ENCODE measurements at regions not wholly inside any gene's neighbourhood (a gene's known extent, or its start where the extent isn't known, plus 50 kb on each side); places are given as distances from the start of the nearest gene placed in this dataset.

GRCh38 chr13:40127925-40128324 is 472.5 kb downstream of the COG6 start:
- DNase-seq: no peak
- H3K27me3 ChIP-seq (replicated peaks; ENCODE audit: control insufficient read depth, insufficient read depth, low read length): peaks cover 2% of the 10 kb centered on the region; the same call in 1 of the 2 replicates
- Mint-ChIP-seq H3K36me3 (ENCODE audit: insufficient read depth, unreplicated experiment) (no peaks in the 10 kb centered on the region), H3K4me3 (ENCODE audit: unreplicated experiment) (no peak overlapping the region), H3K4me1 (ENCODE audit: low read depth, unreplicated experiment) (no peaks in the 10 kb centered on the region), H3K27me3 (ENCODE audit: insufficient read depth, unreplicated experiment) (no peaks in the 10 kb centered on the region), H3K27ac (ENCODE audit: unreplicated experiment) (no peak overlapping the region), H3K9me3 (ENCODE audit: unreplicated experiment) (no peaks in the 10 kb centered on the region)
- no peaks in the 10 kb centered on the region for H3K9me3 ChIP-seq
- no peak overlapping the region for H3K4me3 ChIP-seq (ENCODE audit: low read depth, low read length)
- H3K4me1 ChIP-seq: no peaks in the 10 kb centered on the region
- TF ChIP-seq CTCF (IDR thresholded peaks at IDR 0.05; ENCODE audit: insufficient read depth in 1 of 2, low read depth in 1 of 2, low read length in 1 of 2, severe bottlenecking in 1 of 2, unreplicated experiment in 1 of 2): no peak
- ChIA-PET POLR2A (no interaction called here), CTCF (no interaction called here)
- BruUV-seq (replicated peaks): no TSS peak
- no peaks in the 10 kb centered on the region for H3K36me3 ChIP-seq (ENCODE audit: control insufficient read depth, insufficient read depth, low read length)
- intact Hi-C loops (cut with micrococcal nuclease; ENCODE audit: unreplicated experiment): no loop called here

GRCh38 chr13:40129467-40129866 is 474.0 kb downstream of the COG6 start:
- POLR2A ChIA-PET: no interaction called here

DNA sequence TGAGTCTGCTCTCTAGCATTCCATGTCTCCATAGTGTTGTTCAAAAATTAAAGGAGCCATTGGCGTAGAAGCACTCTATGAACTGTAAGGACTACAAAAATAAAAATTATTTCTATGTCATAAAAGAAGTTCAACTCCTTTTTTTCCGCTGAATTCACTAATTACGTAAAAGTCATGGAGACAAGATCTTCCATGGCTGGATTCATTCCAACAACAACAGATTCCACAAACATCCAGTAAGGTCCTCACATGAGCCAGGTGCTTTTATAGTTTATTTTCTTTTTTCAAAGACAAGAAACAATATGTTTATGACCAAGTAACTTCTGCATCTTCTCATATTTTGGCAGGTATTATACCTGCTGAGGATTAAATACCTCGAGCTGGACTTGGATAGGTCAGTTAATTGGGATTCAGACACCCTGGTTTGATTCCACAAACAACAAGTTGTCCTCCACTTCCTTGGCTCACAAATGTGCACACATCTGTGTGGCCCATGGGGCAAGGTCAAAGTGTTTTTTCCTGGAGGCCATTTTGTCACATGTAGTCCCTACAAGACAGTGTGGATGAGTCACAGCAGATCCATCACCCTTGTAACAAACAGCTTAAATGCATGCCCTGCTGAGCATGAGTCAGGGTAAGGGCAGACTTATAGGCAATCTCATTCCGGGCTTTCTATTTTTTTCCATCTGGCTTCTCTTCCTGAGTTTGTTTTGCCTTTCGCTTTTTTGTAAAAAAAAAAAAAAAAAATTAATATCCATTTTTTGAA is 475.6 kb downstream of the COG6 start:
- DNase-seq: no peak
- no peaks in the 10 kb centered on the region for H3K9me3 ChIP-seq
- H3K27me3 ChIP-seq (replicated peaks; ENCODE audit: control insufficient read depth, insufficient read depth, low read length): peaks cover 1% of the 10 kb centered on the region; the same call in 1 of the 2 replicates
- no peaks in the 10 kb centered on the region for H3K36me3 Mint-ChIP-seq (ENCODE audit: insufficient read depth, unreplicated experiment)
- H3K4me3 ChIP-seq (ENCODE audit: low read depth, low read length): no peak overlapping the region
- no TSS peak for BruUV-seq (replicated peaks)
- ChIA-PET POLR2A (no interaction called here), CTCF (no interaction called here)
- no peaks in the 10 kb centered on the region for H3K27me3 Mint-ChIP-seq (ENCODE audit: insufficient read depth, unreplicated experiment)
- intact Hi-C loops (cut with micrococcal nuclease; ENCODE audit: unreplicated experiment): no loop called here
- no peaks in the 10 kb centered on the region for H3K4me1 Mint-ChIP-seq (ENCODE audit: low read depth, unreplicated experiment)
- H3K4me3 Mint-ChIP-seq (ENCODE audit: unreplicated experiment): no peak overlapping the region
- H3K9me3 Mint-ChIP-seq (ENCODE audit: unreplicated experiment): no peaks in the 10 kb centered on the region
- no peaks in the 10 kb centered on the region for H3K36me3 ChIP-seq (ENCODE audit: control insufficient read depth, insufficient read depth, low read length)
- no peak for TF ChIP-seq CTCF (IDR thresholded peaks at IDR 0.05; ENCODE audit: insufficient read depth in 1 of 2, low read depth in 1 of 2, low read length in 1 of 2, severe bottlenecking in 1 of 2, unreplicated experiment in 1 of 2)
- H3K27ac Mint-ChIP-seq (ENCODE audit: unreplicated experiment): no peak overlapping the region
- no peaks in the 10 kb centered on the region for H3K4me1 ChIP-seq

More at GRCh38 chr13:40129467-40129866, 474.0 kb downstream of the COG6 start:
- Histone ChIP-seq H3K27me3 (replicated peaks; ENCODE audit: control insufficient read depth, insufficient read depth, low read length) (peaks cover 1% of the 10 kb centered on the region; the same call in 1 of the 2 replicates), H3K36me3 (ENCODE audit: control insufficient read depth, insufficient read depth, low read length) (no peaks in the 10 kb centered on the region), H3K9me3 (no peaks in the 10 kb centered on the region), H3K4me1 (no peaks in the 10 kb centered on the region), H3K4me3 (ENCODE audit: low read depth, low read length) (no peak overlapping the region)
- Mint-ChIP-seq H3K27ac (ENCODE audit: unreplicated experiment) (no peak overlapping the region), H3K36me3 (ENCODE audit: insufficient read depth, unreplicated experiment) (no peaks in the 10 kb centered on the region), H3K9me3 (ENCODE audit: unreplicated experiment) (no peaks in the 10 kb centered on the region), H3K4me3 (ENCODE audit: unreplicated experiment) (no peak overlapping the region), H3K27me3 (ENCODE audit: insufficient read depth, unreplicated experiment) (no peaks in the 10 kb centered on the region), H3K4me1 (ENCODE audit: low read depth, unreplicated experiment) (no peaks in the 10 kb centered on the region)
- intact Hi-C loops (cut with micrococcal nuclease; ENCODE audit: unreplicated experiment): no loop called here
- CTCF ChIA-PET: no interaction called here
- BruUV-seq (replicated peaks): no TSS peak
- TF ChIP-seq CTCF (IDR thresholded peaks at IDR 0.05; ENCODE audit: insufficient read depth in 1 of 2, low read depth in 1 of 2, low read length in 1 of 2, severe bottlenecking in 1 of 2, unreplicated experiment in 1 of 2): no peak
- no peak for DNase-seq

All from Caco-2 (cell line).